Naive B cell (primary cell): ENCODE measurements at regions not wholly inside any gene's neighbourhood (a gene's known extent, or its start where the extent isn't known, plus 50 kb on each side); places are given as distances from the start of the nearest gene placed in this dataset.

ENCODE experiments used
- ATAC-seq, 2 donors: fragments of 150-1000 bp; cut with Tn5 transposase; 2 replicates each; pipeline ENCODE4 v1.10.0; 2021; ENCODE audit warnings: low read depth in 2 of 2, mild to moderate bottlenecking in 2 of 2, moderate library complexity in 2 of 2
- DNase-seq: peaks from one replicate; pipeline ENCODE4 v3.0.0; 2022
- H3K27ac Mint-ChIP-seq, 6 donors: one replicate each; pipeline ENCODE4 v1.8.0; 2020 to 2022; ENCODE audit warnings: mild to moderate bottlenecking in 6 of 6, mixed read lengths in 6 of 6, moderate library complexity in 5 of 6, inconsistent platforms in 2 of 6
- H3K27me3 Mint-ChIP-seq, 3 donors: one replicate each; pipeline ENCODE4 v1.8.0; 2021 to 2022; ENCODE audit warnings: mixed read lengths in 3 of 3, mild to moderate bottlenecking in 1 of 3
- H3K36me3 Mint-ChIP-seq, 2 donors: one replicate each; pipeline ENCODE4 v1.8.0; 2020 to 2022; ENCODE audit warnings: mixed read lengths in 2 of 2, inconsistent platforms in 1 of 2, mild to moderate bottlenecking in 1 of 2
- H3K4me1 Mint-ChIP-seq, 3 donors: one replicate each; pipeline ENCODE4 v1.8.0; 2020 to 2022; ENCODE audit warnings: mixed read lengths in 3 of 3, inconsistent platforms in 1 of 3, mild to moderate bottlenecking in 1 of 3, moderate library complexity in 1 of 3
- H3K4me3 Mint-ChIP-seq, 8 donors: one replicate each; pipeline ENCODE4 v1.8.0; 2020 to 2022; ENCODE audit warnings: mild to moderate bottlenecking in 8 of 8, mixed read lengths in 8 of 8, moderate library complexity in 8 of 8, inconsistent platforms in 2 of 8
- H3K9me3 Mint-ChIP-seq, 7 donors: one replicate each; pipeline ENCODE4 v1.8.0; 2020 to 2022; ENCODE audit warnings: mixed read lengths in 7 of 7, mild to moderate bottlenecking in 5 of 7, inconsistent platforms in 2 of 7, moderate library complexity in 1 of 7

GRCh38 chr5:39502704-39503103 lies 77.9 kb upstream of the DAB2 start:
- Mint-ChIP-seq H3K9me3 (no peaks in the 10 kb centered on the region), H3K27me3 (peaks cover 16 to 57% (median 23%) of the 10 kb centered on the region in 3 donors), H3K27ac (no peak overlapping the region), H3K4me3 (no peak overlapping the region), H3K36me3 (no peaks in the 10 kb centered on the region), H3K4me1 (peaks cover 0 to 3% (median 0%) of the 10 kb centered on the region in 3 donors)
- ATAC-seq: no peak
- no peak for DNase-seq

DNA sequence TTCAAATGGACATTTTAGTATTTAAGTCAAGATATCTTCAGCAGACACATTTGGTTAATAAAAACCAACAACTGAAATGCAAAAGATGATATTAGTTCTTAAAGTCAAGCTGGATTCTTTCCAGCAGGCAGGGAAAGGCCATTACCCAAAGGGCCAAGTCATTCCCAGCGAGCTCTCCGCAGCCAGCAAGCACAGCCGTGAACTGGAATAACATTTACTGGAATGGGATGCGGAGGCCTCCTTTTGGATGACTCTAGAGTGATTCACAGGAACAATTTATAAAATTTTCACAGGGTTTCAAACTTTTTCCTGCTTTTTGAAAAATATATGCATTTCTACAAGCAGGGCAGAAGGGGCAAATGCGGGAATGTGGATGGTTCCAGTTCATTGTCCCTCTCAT lies 76.6 kb upstream of the DAB2 start:
- no peak overlapping the region for H3K4me3 Mint-ChIP-seq
- H3K4me1 Mint-ChIP-seq: peaks cover 0 to 3% (median 0%) of the 10 kb centered on the region in 3 donors
- H3K9me3 Mint-ChIP-seq: no peaks in the 10 kb centered on the region
- H3K36me3 Mint-ChIP-seq: no peaks in the 10 kb centered on the region
- no peak for ATAC-seq
- no peak for DNase-seq
- H3K27me3 Mint-ChIP-seq: peaks cover 11 to 50% (median 15%) of the 10 kb centered on the region in 3 donors
- no peak overlapping the region for H3K27ac Mint-ChIP-seq

GRCh38 chr5:39500551-39501175 lies 75.9 kb upstream of the DAB2 start:
- H3K27me3 Mint-ChIP-seq: peaks cover 9 to 44% (median 15%) of the 10 kb centered on the region in 3 donors

GRCh38 chr5:39498278-39498952 lies 73.6 kb upstream of the DAB2 start:
- no peak for ATAC-seq
- DNase-seq: no peak
- no peaks in the 10 kb centered on the region for H3K36me3 Mint-ChIP-seq
- peaks cover 0 to 24% (median 7%) of the 10 kb centered on the region in 3 donors for H3K27me3 Mint-ChIP-seq
- H3K27ac Mint-ChIP-seq: no peak overlapping the region
- H3K4me3 Mint-ChIP-seq: no peak overlapping the region
- no peaks in the 10 kb centered on the region for H3K9me3 Mint-ChIP-seq
- H3K4me1 Mint-ChIP-seq: peaks cover 0 to 3% (median 0%) of the 10 kb centered on the region in 3 donors

More at GRCh38 chr5:39500551-39501175, 75.9 kb upstream of the DAB2 start:
- peaks cover 0 to 3% (median 0%) of the 10 kb centered on the region in 3 donors for H3K4me1 Mint-ChIP-seq
- ATAC-seq (no peak), DNase-seq (no peak)
- H3K4me3 Mint-ChIP-seq: no peak overlapping the region
- no peaks in the 10 kb centered on the region for H3K9me3 Mint-ChIP-seq
- no peaks in the 10 kb centered on the region for H3K36me3 Mint-ChIP-seq
- H3K27ac Mint-ChIP-seq: no peak overlapping the region

DNA sequence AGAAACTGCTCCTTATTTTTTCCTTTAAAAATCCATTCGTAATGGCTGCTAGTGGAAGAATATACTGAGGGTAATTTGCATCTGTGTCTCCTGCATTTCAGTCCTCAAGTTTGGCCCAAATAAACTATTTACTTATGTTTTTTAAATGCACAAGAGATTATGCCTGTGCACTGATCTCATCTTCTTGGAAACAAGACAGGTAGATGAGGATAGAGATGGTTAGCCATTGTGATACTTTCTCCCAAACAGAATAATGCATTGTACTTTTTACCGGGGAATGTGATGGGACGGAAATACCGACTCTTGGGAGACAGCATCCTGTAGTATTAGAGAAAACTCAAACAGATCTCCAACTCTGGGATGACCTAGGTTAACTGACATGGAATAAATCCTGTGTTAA lies 72.5 kb upstream of the DAB2 start:
- peaks cover 0 to 24% (median 7%) of the 10 kb centered on the region in 3 donors for H3K27me3 Mint-ChIP-seq
- peaks cover 0 to 3% (median 0%) of the 10 kb centered on the region in 3 donors for H3K4me1 Mint-ChIP-seq
- DNase-seq: no peak
- no peak overlapping the region for H3K27ac Mint-ChIP-seq
- no peak overlapping the region for H3K4me3 Mint-ChIP-seq
- no peaks in the 10 kb centered on the region for H3K9me3 Mint-ChIP-seq
- no peak for ATAC-seq
- H3K36me3 Mint-ChIP-seq: no peaks in the 10 kb centered on the region

- Mint-ChIP-seq H3K27ac (no peak overlapping the region), H3K36me3 (no peaks in the 10 kb centered on the region), H3K4me1 (no peaks in the 10 kb centered on the region), H3K27me3 (peaks cover 0 to 18% (median under 1%) of the 10 kb centered on the region in 3 donors), H3K9me3 (peaks cover 0 to 16% (median 8%) of the 10 kb centered on the region in 7 donors), H3K4me3 (no peak overlapping the region)
- DNase-seq (no peak), ATAC-seq (no peak)
Observed at GRCh38 chr5:39495227-39495626, 70.4 kb upstream of the DAB2 start.

DNA sequence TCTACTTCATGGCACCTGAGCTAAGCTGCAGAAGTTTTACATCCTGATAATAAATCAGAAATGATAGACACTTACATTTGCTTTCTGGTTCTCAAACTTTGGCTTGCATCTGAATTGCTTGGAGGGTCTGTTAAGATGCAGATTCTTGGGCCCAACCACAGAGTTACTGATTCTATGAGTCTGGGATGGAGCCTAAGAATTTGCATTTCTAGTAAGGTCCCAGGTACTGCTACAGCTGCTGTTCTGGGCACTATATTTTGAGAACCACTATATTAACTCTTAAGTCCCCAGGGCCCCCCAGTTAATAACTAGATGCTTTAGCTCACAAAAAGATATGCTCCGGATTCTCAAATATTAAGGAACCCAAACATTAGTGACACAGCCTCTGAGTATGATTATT lies 69.8 kb upstream of the DAB2 start:
- no peak overlapping the region for H3K4me3 Mint-ChIP-seq
- peaks cover 0 to 18% (median 5%) of the 10 kb centered on the region in 3 donors for H3K27me3 Mint-ChIP-seq
- no peak overlapping the region for H3K27ac Mint-ChIP-seq
- H3K4me1 Mint-ChIP-seq: no peaks in the 10 kb centered on the region
- ATAC-seq (no peak), DNase-seq (no peak)
- H3K36me3 Mint-ChIP-seq: peaks cover 0 to 5% of the 10 kb centered on the region in 2 donors
- peaks cover 5 to 22% (median 12%) of the 10 kb centered on the region in 7 donors for H3K9me3 Mint-ChIP-seq

- Mint-ChIP-seq H3K4me1 (no peaks in the 10 kb centered on the region), H3K27me3 (peaks cover 0 to 16% (median 8%) of the 10 kb centered on the region in 3 donors), H3K4me3 (no peak overlapping the region), H3K27ac (no peak overlapping the region), H3K9me3 (peaks cover 5 to 25% (median 13%) of the 10 kb centered on the region in 7 donors), H3K36me3 (peaks cover 0 to 7% of the 10 kb centered on the region in 2 donors)
- DNase-seq: no peak
- ATAC-seq: no peak
Observed at GRCh38 chr5:39494107-39494510, 69.3 kb upstream of the DAB2 start.

GRCh38 chr5:39491210-39491609 lies 66.4 kb upstream of the DAB2 start:
- ATAC-seq (no peak), DNase-seq (no peak)
- Mint-ChIP-seq H3K4me1 (no peaks in the 10 kb centered on the region), H3K27ac (no peak overlapping the region), H3K27me3 (peaks cover 4 to 14% (median 8%) of the 10 kb centered on the region in 3 donors), H3K4me3 (no peak overlapping the region), H3K36me3 (peaks cover 0 to 7% of the 10 kb centered on the region in 2 donors), H3K9me3 (peaks cover 5 to 25% (median 13%) of the 10 kb centered on the region in 7 donors)

DNA sequence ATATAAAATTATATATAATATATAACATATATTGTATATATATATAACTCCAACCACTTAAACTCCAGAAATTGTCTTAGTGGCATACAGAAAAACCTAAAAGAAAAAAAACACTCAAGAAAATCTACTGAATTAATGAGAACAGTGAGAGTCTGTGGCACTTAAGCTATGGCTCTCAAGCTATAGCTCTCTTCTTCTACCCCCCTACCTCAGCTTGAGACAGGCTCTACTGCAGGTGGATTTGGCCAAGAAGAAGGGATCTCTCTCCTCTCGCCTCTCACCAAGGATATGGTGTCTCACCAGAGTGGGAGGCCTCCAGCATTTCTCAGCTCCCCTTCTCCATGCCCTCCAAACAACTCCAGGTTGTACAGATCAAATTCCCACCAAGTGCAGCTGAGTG lies 64.5 kb upstream of the DAB2 start:
- H3K9me3 Mint-ChIP-seq: peaks cover 5 to 25% (median 13%) of the 10 kb centered on the region in 7 donors
- DNase-seq (no peak), ATAC-seq (no peak)
- peaks cover 4 to 14% (median 8%) of the 10 kb centered on the region in 3 donors for H3K27me3 Mint-ChIP-seq
- H3K27ac Mint-ChIP-seq: no peak overlapping the region
- H3K4me3 Mint-ChIP-seq: no peak overlapping the region
- H3K36me3 Mint-ChIP-seq: peaks cover 0 to 7% of the 10 kb centered on the region in 2 donors
- H3K4me1 Mint-ChIP-seq: no peaks in the 10 kb centered on the region

- Mint-ChIP-seq H3K36me3 (peaks cover 0 to 7% of the 10 kb centered on the region in 2 donors), H3K27me3 (peaks cover 4 to 15% (median 14%) of the 10 kb centered on the region in 3 donors), H3K9me3 (peaks cover 5 to 23% (median 11%) of the 10 kb centered on the region in 7 donors), H3K4me1 (no peaks in the 10 kb centered on the region), H3K27ac (no peak overlapping the region), H3K4me3 (no peak overlapping the region)
- DNase-seq (no peak), ATAC-seq (no peak)
Observed at GRCh38 chr5:39486790-39487189, 62.0 kb upstream of the DAB2 start.

DNA sequence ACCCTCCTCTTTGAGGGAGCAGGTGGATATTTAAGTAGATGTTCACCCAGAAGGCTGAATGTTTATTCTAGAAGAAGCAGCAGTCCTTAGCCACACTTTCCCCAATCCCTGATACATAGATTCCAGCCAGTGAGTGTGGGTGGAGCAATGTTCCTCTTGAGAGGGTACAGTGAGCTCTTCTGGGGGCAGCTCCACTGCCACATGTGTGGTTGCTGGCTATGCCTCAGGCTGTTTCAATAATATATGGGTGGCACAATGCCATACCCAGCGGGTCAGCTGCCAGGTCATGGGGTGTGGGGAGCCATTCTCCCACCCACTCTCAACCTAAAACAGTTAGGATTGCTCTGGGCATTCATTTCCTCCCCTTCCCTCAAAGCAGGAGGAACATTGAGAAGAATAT lies 61.6 kb upstream of the DAB2 start:
- peaks cover 5 to 21% (median 11%) of the 10 kb centered on the region in 7 donors for H3K9me3 Mint-ChIP-seq
- ATAC-seq (no peak), DNase-seq (no peak)
- peaks cover 0 to 7% of the 10 kb centered on the region in 2 donors for H3K36me3 Mint-ChIP-seq
- H3K4me1 Mint-ChIP-seq: no peaks in the 10 kb centered on the region
- H3K27ac Mint-ChIP-seq: no peak overlapping the region
- H3K27me3 Mint-ChIP-seq: peaks cover 4 to 17% (median 14%) of the 10 kb centered on the region in 3 donors
- no peak overlapping the region for H3K4me3 Mint-ChIP-seq

GRCh38 chr5:39485079-39485478 lies 60.3 kb upstream of the DAB2 start:
- Mint-ChIP-seq H3K27ac (no peak overlapping the region), H3K9me3 (peaks cover under 1 to 8% (median 5%) of the 10 kb centered on the region in 7 donors), H3K36me3 (peaks cover 0 to 7% of the 10 kb centered on the region in 2 donors), H3K4me3 (no peak overlapping the region), H3K4me1 (no peaks in the 10 kb centered on the region), H3K27me3 (peaks cover 4 to 17% (median 15%) of the 10 kb centered on the region in 3 donors)
- no peak for ATAC-seq
- DNase-seq: no peak

DNA sequence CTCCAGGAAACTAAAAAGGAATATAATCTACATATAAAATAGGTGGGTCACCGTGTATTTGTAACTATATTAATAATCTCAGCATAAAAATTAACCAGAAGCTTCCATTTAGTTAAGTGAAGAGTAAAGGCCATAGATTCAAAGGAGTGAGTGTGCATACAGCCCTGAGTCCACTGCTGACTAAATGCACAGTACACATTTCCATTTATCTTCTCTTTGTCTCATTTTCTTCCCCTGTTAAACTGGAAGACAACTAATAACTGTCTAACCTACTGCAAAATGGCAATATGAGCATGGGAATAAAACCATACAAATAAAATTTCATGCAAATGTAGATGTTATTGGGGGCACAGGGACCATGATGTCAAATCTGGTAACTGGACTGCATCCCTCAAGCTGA lies 59.9 kb upstream of the DAB2 start:
- peaks cover 0 to 3% of the 10 kb centered on the region in 2 donors for H3K36me3 Mint-ChIP-seq
- H3K4me3 Mint-ChIP-seq: no peak overlapping the region
- DNase-seq (no peak), ATAC-seq (no peak)
- peaks cover 0 to 4% (median 2%) of the 10 kb centered on the region in 7 donors for H3K9me3 Mint-ChIP-seq
- H3K27ac Mint-ChIP-seq: no peak overlapping the region
- peaks cover 4 to 15% (median 14%) of the 10 kb centered on the region in 3 donors for H3K27me3 Mint-ChIP-seq
- no peaks in the 10 kb centered on the region for H3K4me1 Mint-ChIP-seq
